HG03103 (cell line): ENCODE measurements at regions not wholly inside any gene's neighbourhood (a gene's known extent, or its start where the extent isn't known, plus 50 kb on each side); places are given as distances from the start of the nearest gene placed in this dataset.
A peak's percentile ranks its signal among the peaks of the same experiment; 100 is the strongest.

Experiments used
- ATAC-seq: cut with Tn5 transposase; IDR thresholded peaks from one replicate; pipeline ENCODE4 v1.9.1; 2021; ENCODE audit warnings: low read depth; ENCODE audit not compliant: unreplicated experiment

- no peak for ATAC-seq
Measured at GRCh38 chr5:116389601-116390000, 185.0 kb downstream of the SEMA6A start.

DNA sequence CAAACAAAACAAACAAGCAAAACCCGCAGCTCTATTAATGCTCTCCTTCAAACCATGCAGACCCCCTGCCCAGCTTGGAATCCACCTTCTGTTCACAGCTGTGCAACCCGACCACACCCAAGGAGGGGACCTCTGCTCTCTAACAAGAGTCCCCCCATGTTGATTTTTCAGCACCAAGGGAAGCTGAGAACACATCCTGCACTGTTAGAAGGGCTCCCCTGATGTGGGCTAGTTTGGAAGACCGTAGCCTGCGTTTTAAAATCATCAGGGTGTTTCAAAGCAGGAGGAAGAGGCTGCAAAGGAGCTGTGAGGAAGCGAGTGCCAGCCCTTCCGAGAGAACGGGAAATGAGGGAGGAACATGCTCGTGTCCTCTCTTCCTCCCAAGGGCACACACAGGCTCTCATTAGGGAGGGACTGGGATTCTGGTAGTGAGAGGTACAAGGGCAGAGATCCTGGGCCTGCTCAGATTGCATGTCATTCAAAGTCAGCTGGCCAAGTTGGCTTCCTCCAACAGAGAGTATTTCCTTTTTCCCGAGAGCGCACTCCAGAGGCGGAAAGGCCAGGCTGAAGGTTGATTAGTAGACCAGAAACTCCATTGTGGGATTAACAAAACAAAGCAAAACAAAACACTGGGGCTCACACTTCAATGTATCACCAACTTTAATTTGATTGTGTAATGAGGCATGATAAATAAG is 185.9 kb downstream of the SEMA6A start:
- ATAC-seq: no peak

GRCh38 chr5:116387738-116388137 is 186.9 kb downstream of the SEMA6A start:
- ATAC-seq: no peak

GRCh38 chr5:116386633-116387032 is 188.0 kb downstream of the SEMA6A start:
- no peak for ATAC-seq

DNA sequence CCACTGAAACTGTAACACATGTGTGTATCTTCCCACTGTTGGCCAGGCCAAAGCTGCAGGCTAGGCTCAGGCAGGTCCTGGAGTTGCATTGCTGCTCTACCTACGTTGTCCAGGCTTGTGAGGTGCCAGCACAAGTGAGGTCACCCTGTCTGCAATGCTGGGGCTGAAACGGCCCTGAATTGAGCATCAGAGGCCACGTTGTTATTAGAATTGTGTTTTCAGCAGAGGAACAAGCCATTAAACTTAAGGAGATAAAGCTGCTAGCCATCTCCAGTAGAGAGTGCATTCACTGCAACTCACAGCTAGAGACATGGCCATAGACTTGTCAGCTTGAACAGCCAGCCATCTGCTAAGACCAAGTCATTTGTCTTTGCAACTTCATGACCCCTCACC is 191.8 kb downstream of the SEMA6A start:
- ATAC-seq: no peak

DNA sequence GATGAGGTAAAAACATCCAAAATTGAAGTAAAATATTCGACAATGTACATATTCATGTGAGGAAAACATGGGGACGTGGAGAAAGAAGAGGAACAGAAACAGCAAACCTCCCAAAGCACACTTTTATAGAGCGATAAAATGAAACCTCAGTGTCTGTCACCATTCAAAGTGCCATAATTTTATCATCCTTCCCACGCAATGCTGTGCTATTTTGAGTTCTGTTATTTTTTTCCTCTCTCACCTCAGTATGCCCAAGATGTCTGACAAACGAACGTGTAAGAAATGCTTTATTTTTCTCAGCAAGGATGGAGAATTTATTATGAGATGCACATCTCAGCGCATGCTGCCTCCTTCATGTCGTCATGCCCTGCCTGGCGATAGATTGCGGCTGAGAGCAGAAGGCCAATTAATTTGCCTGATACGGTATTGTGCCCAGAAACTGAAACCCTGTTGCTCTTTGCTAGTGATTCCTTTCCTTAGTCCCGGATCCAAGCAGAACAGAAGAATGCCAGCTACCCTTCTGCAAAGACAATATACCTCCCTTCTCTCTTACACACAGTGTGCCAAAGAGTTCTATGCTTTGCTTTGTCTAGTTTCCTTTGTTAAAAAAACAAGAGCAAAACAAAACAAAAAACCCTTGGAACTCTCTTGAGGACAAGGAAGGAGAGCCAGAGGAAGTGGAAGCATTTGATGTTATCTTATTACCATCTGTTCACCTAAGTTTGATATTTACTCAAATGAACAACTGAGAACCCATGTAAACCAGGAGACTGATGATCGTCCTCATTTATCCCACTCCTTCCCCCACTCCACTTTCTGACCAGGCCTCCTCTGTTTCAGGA is 192.4 kb downstream of the SEMA6A start:
- no peak for ATAC-seq

- ATAC-seq: no peak
Measured at GRCh38 chr5:116381201-116381600, 193.4 kb downstream of the SEMA6A start.

GRCh38 chr5:116380621-116381020 is 194.0 kb downstream of the SEMA6A start:
- ATAC-seq: no peak

- ATAC-seq: no peak
Measured at GRCh38 chr5:116379306-116379705, 195.3 kb downstream of the SEMA6A start.

DNA sequence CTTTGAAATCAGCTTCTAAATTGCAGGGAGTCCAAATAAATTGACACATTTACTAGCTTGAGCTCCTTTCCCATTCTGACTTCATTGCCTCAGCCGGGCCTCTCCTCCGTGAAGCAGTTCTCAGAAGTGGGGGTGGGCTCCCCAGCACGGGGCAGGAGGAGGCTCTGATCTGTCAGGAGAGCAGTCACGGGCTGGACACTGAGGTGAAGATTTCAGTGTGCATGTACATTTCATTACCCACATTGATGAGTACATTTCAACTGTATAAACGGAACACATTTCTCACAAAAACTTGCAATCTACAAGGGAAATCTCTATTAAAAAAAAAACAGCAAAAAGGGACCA is 195.9 kb downstream of the SEMA6A start:
- ATAC-seq: no peak

DNA sequence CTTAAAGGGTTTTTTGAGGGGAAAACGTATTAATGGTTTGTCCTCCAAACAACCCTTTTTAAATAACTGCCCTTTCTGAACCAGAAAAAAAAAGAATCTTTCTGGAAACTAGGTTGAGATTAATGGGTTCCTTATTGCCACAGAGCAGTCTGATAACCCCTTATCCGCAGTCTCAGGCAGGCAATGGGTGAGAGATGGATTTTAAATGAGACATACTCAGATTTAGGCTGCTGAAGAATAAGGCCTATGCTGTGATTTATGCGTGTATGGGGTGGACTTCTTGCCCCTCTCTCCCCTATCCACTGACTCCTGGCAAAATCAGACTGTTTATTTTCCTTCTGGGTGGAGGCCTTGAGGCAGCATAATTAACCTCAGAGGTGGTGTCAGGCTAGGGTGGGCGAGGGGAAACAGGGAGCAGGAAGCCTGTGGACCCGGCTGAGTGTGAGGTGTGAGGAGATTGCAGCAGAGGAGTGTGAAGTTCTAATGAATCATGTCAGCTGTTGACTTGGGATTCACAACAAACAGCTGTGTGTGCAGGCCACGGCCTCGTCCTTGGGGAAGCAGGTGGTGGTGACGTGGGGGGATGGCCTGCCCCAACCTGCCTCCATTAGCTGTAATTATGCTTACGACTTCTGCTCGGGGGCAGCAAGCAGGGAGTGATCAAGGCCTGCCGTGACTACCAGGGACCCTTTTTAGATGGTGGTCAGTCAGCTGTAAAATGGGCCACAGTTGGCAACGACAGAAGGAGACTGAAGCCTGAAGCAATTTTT is 196.4 kb downstream of the SEMA6A start:
- no peak for ATAC-seq

GRCh38 chr5:116377276-116378006 is 197.2 kb downstream of the SEMA6A start:
- no peak for ATAC-seq

- no peak for ATAC-seq
Measured at GRCh38 chr5:116375926-116376325, 198.7 kb downstream of the SEMA6A start.

DNA sequence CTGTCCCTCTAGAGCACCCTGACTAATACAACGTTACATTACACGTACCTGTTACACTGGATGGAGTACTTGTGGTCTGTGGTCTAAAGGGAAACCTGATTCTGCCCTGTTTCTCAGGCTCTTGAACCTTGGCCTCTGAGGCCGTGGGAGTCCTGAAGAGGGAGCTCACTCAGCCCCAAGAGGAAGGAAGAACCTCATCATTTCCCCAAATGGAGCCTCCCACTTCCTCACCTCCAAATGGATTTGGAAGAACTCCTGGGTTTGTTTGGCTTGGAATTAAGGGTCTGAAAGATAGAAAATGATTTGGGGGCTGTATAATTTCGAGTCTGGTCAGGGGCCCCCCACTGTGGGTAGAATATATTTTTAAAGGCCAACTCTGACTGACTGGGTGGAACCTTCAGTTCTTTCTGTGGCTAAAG is 200.2 kb downstream of the SEMA6A start:
- peak; percentile 71 for ATAC-seq

DNA sequence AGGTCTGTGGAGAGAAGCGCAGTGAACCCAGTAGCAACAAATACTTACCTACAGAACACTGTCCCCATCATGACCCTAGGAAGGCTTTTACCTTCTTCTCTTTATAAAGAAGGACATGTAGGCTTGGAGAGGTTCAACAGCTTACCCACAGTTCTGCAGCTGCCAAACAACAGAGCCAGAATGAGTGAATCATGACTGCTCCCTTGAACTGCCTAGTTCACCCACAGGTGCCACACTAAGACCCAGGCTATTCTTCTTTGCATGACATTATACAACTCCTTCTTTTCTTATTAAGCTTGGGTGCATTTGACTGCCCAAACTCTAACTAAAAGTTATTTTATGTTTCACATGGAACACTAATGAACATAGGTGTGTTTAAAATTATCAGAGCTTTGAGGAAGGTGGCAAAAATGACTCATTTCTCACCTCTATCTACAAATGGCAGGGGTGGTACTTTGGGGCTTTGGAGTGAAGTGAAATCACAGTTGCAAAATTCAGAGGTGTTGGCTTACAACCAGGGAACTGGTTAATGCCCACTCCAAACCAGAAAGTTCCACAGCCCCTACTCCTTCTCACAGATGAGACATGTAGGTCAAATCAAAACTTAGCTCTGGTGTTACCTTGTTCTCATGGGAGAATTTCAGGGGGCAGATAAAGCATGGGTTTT is 201.6 kb downstream of the SEMA6A start:
- no peak for ATAC-seq

DNA sequence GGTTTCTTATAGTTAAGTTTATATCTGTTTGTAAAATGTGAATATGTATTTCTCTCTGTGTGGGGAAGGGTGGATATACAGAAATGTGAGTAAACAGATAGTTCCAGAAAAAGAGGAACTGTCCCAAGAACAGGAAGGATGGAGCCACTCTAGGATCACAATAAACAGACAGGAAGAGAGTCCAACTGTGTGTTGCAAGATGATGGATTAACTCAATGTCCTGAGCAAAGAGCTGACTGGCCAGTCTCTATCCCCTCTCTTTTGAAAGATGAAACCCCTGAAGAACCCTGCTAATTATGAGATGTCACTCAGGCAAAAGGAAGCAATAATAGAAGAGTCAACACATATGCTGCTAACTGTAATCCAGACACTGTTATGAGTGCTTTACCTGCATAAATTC is 202.7 kb downstream of the SEMA6A start:
- no peak for ATAC-seq

GRCh38 chr5:116371431-116371830 is 203.2 kb downstream of the SEMA6A start:
- ATAC-seq: no peak

DNA sequence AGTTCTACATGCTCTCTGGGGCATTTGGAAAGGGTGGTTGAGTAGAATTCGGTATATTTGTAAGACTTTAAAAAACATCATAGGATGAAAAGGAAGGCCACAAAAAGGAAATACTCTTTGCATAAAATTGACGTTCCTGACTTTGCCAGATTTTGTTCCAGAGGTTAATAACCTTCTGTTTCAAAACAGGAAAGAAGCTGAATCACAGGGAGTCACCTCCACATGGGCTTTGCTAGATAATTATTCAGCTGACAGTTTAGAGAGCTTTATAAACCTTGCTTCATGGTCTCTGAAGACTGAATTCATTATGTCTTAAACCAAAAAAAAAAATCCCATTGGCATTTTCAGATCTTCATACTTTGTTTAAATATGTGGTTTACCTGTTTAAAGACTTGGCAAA is 203.7 kb downstream of the SEMA6A start:
- ATAC-seq: no peak

GRCh38 chr5:116370149-116370548 is 204.5 kb downstream of the SEMA6A start:
- ATAC-seq: no peak

DNA sequence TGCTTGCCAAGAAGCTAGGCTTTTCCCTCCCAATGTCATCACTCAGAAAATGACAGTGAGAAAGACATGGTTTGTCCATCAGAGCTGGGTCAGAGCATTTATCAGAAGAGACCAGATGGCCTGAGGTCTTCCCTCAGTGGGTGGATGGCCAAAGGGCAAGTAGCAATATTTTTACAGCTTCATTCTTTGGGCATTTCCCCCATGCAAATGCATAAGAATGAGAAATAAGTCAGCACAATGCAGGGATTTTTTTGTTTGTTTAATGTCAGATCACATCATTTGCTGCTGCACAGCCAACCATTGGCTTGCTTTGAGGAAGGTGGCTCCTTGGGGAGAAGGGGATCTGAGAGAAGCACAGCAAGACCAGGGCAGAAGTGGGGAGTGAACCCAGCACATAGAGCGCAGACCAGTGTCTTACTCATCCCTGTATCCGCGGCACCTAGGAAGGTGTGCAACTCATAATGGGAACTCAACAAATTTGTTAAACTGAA is 209.6 kb downstream of the SEMA6A start:
- peak; percentile 73 for ATAC-seq
